ENCODE measurements at regions not wholly inside any gene's neighbourhood (a gene's known extent, or its start where the extent isn't known, plus 50 kb on each side); places are given as distances from the start of the nearest gene placed in this dataset.

DNA sequence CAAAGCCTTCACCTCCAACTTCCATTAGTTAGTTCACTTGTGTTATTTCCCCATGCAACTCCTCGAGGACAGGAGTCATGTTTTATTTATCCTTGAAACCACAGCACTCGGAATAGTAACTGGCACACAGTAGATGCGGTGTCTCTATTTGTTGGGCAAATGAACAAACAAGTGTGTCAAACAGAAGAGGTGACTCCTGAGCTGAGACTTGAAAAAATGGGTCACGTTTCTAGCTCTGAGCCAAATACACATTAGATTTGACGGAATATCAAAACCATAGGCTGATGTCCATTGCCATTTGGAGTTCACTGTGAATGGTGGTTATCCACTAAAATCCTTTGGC is 68.9 kb downstream of the C11orf91 start:
- TF ChIP-seq EZH2 (IDR thresholded peaks at IDR 0.05) (no peak), POLR2AphosphoS5 (IDR thresholded peaks at IDR 0.05; ENCODE audit: borderline replicate concordance, low read depth, low read length) (no peak)
